Left ventricle myocardium inferior (tissue), 1 donor: ENCODE measurements at regions not wholly inside any gene's neighbourhood (a gene's known extent, or its start where the extent isn't known, plus 50 kb on each side); places are given as distances from the start of the nearest gene placed in this dataset.

ENCODE experiments used
- DNase-seq: peaks from one replicate; pipeline ENCODE4 v3.0.0-alpha.2; 2020
- H3K27ac ChIP-seq: fragments of 200-600 bp; replicated peaks from 2 replicates; pipeline ENCODE4 v1.8.0; 2021
- H3K27me3 ChIP-seq: fragments of 200-600 bp; 2 replicates; pipeline ENCODE4 v1.8.0; 2021; ENCODE audit warnings: low read depth
- H3K36me3 ChIP-seq: fragments of 200-600 bp; 2 replicates; pipeline ENCODE4 v1.8.0; 2021
- H3K4me1 ChIP-seq: fragments of 200-600 bp; 2 replicates; pipeline ENCODE4 v1.8.0; 2021
- H3K4me3 ChIP-seq: fragments of 200-600 bp; 2 replicates; pipeline ENCODE4 v1.8.0; 2021; ENCODE audit warnings: mild to moderate bottlenecking, moderate library complexity
- H3K9me3 ChIP-seq: fragments of 200-600 bp; replicated peaks from 2 replicates; pipeline ENCODE4 v1.8.0; 2021
- CTCF ChIP-seq: fragments of 200-600 bp; IDR thresholded peaks from 2 replicates; pipeline ENCODE4 v1.8.0; 2021; ENCODE audit warnings: antibody characterized with exemption, mild to moderate bottlenecking, borderline replicate concordance
- intact Hi-C: fragments of 100-400 bp; cut with micrococcal nuclease; formaldehyde crosslinking; loops from one replicate; pipeline ENCODE4 v1.11.0; 2022
- donor health status: DM: no; HTN: yes; CAD: no; lungs with severe emphysema.

GRCh38 chr9:107175816-107176435, 107.2 kb upstream of the RAD23B start:
- peak; percentile 52 for DNase-seq
- H3K36me3 ChIP-seq, result no peaks in the 10 kb centered on the region
- no peak overlapping the region for H3K4me3 ChIP-seq
- no peaks in the 10 kb centered on the region for H3K9me3 ChIP-seq
- H3K4me1 ChIP-seq, result peaks cover 36% of the 10 kb centered on the region
- peak overlapping the region; percentile 78 for H3K27ac ChIP-seq
- H3K27me3 ChIP-seq, result no peaks in the 10 kb centered on the region
- TF ChIP-seq CTCF, result no peak
- intact Hi-C loops, result no loop called here

GRCh38 chr9:107176436-107177151, 106.5 kb upstream of the RAD23B start:
- DNase-seq, result no peak
- intact Hi-C loops, result no loop called here

GRCh38 chr9:107177243-107177839, 105.7 kb upstream of the RAD23B start:
- Histone ChIP-seq H3K36me3 (no peaks in the 10 kb centered on the region), H3K27ac (peak overlapping the region; percentile 78), H3K27me3 (no peaks in the 10 kb centered on the region), H3K4me1 (peaks cover 36% of the 10 kb centered on the region), H3K4me3 (no peak overlapping the region), H3K9me3 (peaks cover 8% of the 10 kb centered on the region)
- no peak for TF ChIP-seq CTCF
- DNase-seq, result no peak
- intact Hi-C loops, result no loop called here

More at GRCh38 chr9:107176436-107177151, 106.5 kb upstream of the RAD23B start:
- Histone ChIP-seq H3K27ac (peak overlapping the region; percentile 78), H3K4me1 (peaks cover 36% of the 10 kb centered on the region), H3K36me3 (no peaks in the 10 kb centered on the region), H3K27me3 (no peaks in the 10 kb centered on the region), H3K9me3 (peaks cover under 1% of the 10 kb centered on the region), H3K4me3 (no peak overlapping the region)
- TF ChIP-seq CTCF, result no peak

GRCh38 chr9:107177857-107178256, 105.2 kb upstream of the RAD23B start:
- peaks cover 36% of the 10 kb centered on the region for H3K4me1 ChIP-seq
- peaks cover 13% of the 10 kb centered on the region for H3K9me3 ChIP-seq
- H3K36me3 ChIP-seq, result no peaks in the 10 kb centered on the region
- no peak overlapping the region for H3K4me3 ChIP-seq
- no peaks in the 10 kb centered on the region for H3K27me3 ChIP-seq
- no peak for DNase-seq
- intact Hi-C loops, result no loop called here
- no peak for TF ChIP-seq CTCF
- H3K27ac ChIP-seq, result no peak overlapping the region

- H3K9me3 ChIP-seq, result peaks cover 18% of the 10 kb centered on the region
- no peaks in the 10 kb centered on the region for H3K27me3 ChIP-seq
- H3K27ac ChIP-seq, result no peak overlapping the region
- TF ChIP-seq CTCF, result no peak
- H3K4me1 ChIP-seq, result peaks cover 36% of the 10 kb centered on the region
- intact Hi-C loops, result no loop called here
- no peak for DNase-seq
- H3K36me3 ChIP-seq, result no peaks in the 10 kb centered on the region
- no peak overlapping the region for H3K4me3 ChIP-seq
Observed at GRCh38 chr9:107178293-107178692, 104.8 kb upstream of the RAD23B start.
